Neural progenitor cell (in vitro differentiated cells): ENCODE measurements at regions not wholly inside any gene's neighbourhood (a gene's known extent, or its start where the extent isn't known, plus 50 kb on each side); places are given as distances from the start of the nearest gene placed in this dataset.

Experiments
- EZH2 ChIP-seq: fragments of 200-600 bp; sonication (generic); IDR thresholded peaks from 2 replicates; pipeline ENCODE4 v1.6.1; 2017; ENCODE audit warnings: antibody characterized with exemption, mild to moderate bottlenecking, moderate library complexity
- EZH2phosphoT487 ChIP-seq: fragments of 200-600 bp; sonication (generic); IDR thresholded peaks from 2 replicates; pipeline ENCODE4 v1.6.1; 2017; ENCODE audit warnings: antibody characterized with exemption
- TF ChIP-seq, protein P1 (sequence below): fragments of 200-600 bp; sonication (generic); IDR thresholded peaks from 2 replicates; pipeline ENCODE4 v1.5.1; 2017; ENCODE audit warnings: antibody characterized with exemption, mild to moderate bottlenecking

GRCh38 chr4:83873996-83874395 lies 338.1 kb downstream of the GPAT3 start:
- TF ChIP-seq, protein P1, sequence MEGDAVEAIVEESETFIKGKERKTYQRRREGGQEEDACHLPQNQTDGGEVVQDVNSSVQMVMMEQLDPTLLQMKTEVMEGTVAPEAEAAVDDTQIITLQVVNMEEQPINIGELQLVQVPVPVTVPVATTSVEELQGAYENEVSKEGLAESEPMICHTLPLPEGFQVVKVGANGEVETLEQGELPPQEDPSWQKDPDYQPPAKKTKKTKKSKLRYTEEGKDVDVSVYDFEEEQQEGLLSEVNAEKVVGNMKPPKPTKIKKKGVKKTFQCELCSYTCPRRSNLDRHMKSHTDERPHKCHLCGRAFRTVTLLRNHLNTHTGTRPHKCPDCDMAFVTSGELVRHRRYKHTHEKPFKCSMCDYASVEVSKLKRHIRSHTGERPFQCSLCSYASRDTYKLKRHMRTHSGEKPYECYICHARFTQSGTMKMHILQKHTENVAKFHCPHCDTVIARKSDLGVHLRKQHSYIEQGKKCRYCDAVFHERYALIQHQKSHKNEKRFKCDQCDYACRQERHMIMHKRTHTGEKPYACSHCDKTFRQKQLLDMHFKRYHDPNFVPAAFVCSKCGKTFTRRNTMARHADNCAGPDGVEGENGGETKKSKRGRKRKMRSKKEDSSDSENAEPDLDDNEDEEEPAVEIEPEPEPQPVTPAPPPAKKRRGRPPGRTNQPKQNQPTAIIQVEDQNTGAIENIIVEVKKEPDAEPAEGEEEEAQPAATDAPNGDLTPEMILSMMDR, result no peak
- TF ChIP-seq EZH2 (no peak), EZH2phosphoT487 (no peak)
